ENCODE measurements at regions not wholly inside any gene's neighbourhood (a gene's known extent, or its start where the extent isn't known, plus 50 kb on each side); places are given as distances from the start of the nearest gene placed in this dataset.

DNA sequence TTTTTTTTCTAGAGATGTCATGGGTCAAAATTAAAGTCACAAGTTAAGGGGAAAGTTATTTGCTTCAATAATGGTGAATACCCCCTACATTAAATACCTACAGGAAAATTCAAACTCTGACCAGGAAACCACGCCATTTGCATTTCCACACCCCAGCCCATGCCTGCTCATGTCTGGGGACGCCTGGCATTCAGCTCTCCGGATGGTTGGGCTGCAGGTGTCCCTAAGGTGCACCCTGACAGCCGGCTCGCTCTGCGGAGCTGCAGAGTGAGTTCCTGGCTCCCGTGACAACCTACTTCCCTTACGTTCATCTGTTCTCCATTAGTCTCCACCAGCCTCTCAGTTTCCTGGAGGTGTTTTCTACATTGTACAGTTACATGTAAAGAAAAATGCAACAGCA lies 122.7 kb upstream of the RIOK3 start:
- TF ChIP-seq, protein P1, sequence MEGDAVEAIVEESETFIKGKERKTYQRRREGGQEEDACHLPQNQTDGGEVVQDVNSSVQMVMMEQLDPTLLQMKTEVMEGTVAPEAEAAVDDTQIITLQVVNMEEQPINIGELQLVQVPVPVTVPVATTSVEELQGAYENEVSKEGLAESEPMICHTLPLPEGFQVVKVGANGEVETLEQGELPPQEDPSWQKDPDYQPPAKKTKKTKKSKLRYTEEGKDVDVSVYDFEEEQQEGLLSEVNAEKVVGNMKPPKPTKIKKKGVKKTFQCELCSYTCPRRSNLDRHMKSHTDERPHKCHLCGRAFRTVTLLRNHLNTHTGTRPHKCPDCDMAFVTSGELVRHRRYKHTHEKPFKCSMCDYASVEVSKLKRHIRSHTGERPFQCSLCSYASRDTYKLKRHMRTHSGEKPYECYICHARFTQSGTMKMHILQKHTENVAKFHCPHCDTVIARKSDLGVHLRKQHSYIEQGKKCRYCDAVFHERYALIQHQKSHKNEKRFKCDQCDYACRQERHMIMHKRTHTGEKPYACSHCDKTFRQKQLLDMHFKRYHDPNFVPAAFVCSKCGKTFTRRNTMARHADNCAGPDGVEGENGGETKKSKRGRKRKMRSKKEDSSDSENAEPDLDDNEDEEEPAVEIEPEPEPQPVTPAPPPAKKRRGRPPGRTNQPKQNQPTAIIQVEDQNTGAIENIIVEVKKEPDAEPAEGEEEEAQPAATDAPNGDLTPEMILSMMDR (IDR thresholded peaks at IDR 0.05) = no peak
- no peak for TF ChIP-seq POLR2A (IDR thresholded peaks at IDR 0.05)
